HG03521 (cell line): ENCODE measurements at regions not wholly inside any gene's neighbourhood (a gene's known extent, or its start where the extent isn't known, plus 50 kb on each side); places are given as distances from the start of the nearest gene placed in this dataset.

Experiments
- ATAC-seq: cut with Tn5 transposase; IDR thresholded peaks from one replicate; pipeline ENCODE4 v1.9.1; 2021; ENCODE audit warnings: mild to moderate bottlenecking, moderate library complexity; ENCODE audit not compliant: unreplicated experiment

DNA sequence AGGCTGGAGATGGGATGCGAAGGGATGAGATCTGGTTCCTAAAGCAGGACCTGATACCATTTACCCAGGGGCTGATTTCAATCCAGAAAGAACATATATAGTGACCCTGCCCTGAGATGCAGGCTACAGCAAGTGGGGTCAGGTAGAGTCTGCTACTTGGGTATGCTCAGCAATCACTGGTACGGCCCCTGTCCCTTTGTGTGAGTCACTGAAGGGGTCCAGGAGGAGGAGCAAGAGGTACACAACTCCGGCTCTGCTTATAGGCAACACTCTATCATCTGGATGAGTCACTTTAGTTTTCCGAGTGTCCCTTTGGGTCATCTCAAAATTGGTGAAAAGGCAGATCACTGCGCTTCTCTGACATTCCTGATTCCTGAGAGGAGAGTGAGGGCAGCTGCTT, 79.6 kb upstream of the SORCS1 start:
- no peak for ATAC-seq

DNA sequence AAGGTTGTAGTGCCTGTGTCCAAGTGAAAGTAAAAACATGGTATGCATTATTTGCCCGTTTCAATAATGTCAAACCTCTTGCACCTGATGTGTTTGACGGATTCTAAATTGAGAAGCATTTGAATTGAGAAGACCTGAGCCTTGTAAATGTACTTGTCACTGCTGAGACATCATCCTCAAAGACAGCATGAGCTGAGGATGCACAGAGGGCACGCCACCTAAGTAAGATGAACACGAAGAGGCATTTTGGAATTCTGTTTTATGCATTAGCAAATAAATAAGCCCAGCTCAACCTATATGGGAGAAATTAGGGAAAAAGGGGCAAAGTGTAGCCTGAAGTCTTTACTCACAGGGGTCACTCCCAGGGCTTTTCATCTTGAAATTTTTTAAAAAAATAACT, 73.8 kb upstream of the SORCS1 start:
- ATAC-seq, result no peak

DNA sequence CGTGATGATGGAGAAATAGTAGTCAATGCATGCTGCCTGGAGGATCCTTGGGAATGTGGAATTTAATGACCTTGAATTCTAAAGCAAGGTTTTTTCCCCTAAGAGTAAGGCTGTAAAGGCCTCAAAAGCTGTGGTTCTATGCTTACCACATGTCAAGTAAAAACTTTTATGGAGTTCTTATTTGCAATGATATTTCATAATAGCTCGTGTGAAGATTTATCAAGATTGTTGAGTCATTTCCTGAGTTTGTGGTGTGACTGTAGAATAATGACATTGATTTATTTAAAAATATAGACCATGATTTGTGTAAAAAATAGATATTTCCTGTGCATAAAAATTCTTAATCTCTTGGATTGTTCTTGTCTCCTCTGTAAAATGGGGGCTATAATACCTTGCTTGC, 67.5 kb upstream of the SORCS1 start:
- ATAC-seq, result no peak

DNA sequence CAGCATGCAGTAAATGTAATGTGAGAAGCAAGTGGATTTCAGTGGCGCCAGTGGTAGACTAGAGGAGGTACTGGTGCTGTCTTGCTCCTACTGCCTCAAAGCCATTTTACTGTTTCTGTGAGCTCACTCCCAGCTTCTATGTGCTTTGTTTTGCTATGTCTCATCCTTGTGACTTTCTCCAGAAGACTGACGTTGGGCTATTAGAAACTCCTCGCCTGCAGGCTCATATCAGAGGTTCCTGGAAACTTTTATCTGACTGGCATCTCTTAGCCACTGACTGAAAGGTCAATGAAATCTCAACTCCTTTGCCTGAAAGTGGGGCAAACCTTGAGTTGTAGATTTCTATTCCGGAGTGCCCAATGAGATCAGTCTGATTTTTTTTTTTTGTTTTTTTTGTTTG, 66.4 kb upstream of the SORCS1 start:
- ATAC-seq, result no peak

DNA sequence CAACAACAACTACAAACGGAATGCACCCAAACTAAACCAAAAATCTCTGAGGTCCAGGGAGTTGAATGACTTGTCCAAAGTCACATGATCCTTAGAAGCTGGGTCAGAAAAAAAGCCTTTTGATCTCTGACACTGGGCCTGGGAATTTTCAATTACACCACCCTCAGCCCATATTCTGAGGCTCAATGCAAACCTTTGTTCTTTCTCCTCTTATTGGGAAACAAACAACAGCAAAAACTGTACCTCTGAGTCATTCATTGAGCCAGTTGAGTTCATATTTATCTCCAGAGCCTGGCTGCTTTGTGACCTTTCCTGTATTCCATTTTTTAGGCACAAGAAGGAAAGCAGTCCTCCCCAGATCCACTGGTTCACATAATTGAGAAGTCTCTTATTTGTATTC, 51.2 kb upstream of the SORCS1 start:
- no peak for ATAC-seq
